GM19452 (cell line): ENCODE measurements at regions not wholly inside any gene's neighbourhood (a gene's known extent, or its start where the extent isn't known, plus 50 kb on each side); places are given as distances from the start of the nearest gene placed in this dataset.

Experiments
- ATAC-seq: cut with Tn5 transposase; IDR thresholded peaks from one replicate; pipeline ENCODE4 v1.9.1; 2021; ENCODE audit not compliant: unreplicated experiment

GRCh38 chr13:22047082-22047784 lies 376.4 kb downstream of the FGF9 start:
- ATAC-seq, result no peak

GRCh38 chr13:22047785-22048104 lies 376.9 kb downstream of the FGF9 start:
- no peak for ATAC-seq

GRCh38 chr13:22049384-22049783 lies 378.5 kb downstream of the FGF9 start:
- ATAC-seq, result no peak

GRCh38 chr13:22050951-22051563 lies 380.2 kb downstream of the FGF9 start:
- no peak for ATAC-seq

- ATAC-seq, result no peak
Measured at GRCh38 chr13:22053053-22053452, 382.2 kb downstream of the FGF9 start.

- ATAC-seq, result no peak
Measured at GRCh38 chr13:22055259-22055658, 384.4 kb downstream of the FGF9 start.

GRCh38 chr13:22060187-22060586 lies 389.3 kb downstream of the FGF9 start:
- ATAC-seq, result no peak

GRCh38 chr13:22061371-22061805 lies 390.5 kb downstream of the FGF9 start:
- ATAC-seq, result peak; percentile 61

GRCh38 chr13:22061806-22062391 lies 391.0 kb downstream of the FGF9 start:
- peak; percentile 84 for ATAC-seq

GRCh38 chr13:22062478-22063205 lies 391.8 kb downstream of the FGF9 start:
- ATAC-seq, result no peak

- ATAC-seq, result no peak
Measured at GRCh38 chr13:22063416-22064124, 392.7 kb downstream of the FGF9 start.

- ATAC-seq, result no peak
Measured at GRCh38 chr13:22064854-22065620, 394.2 kb downstream of the FGF9 start.

GRCh38 chr13:22073718-22074117 lies 402.8 kb downstream of the FGF9 start:
- ATAC-seq, result no peak

- no peak for ATAC-seq
Measured at GRCh38 chr13:22074403-22074802, 403.5 kb downstream of the FGF9 start.

GRCh38 chr13:22076658-22077057 lies 405.8 kb downstream of the FGF9 start:
- no peak for ATAC-seq

GRCh38 chr13:22077205-22077683 lies 406.4 kb downstream of the FGF9 start:
- no peak for ATAC-seq

GRCh38 chr13:22077764-22078163 lies 406.9 kb downstream of the FGF9 start:
- ATAC-seq, result no peak

- no peak for ATAC-seq
Measured at GRCh38 chr13:22079961-22080360, 409.1 kb downstream of the FGF9 start.

GRCh38 chr13:22080832-22081231 lies 410.0 kb downstream of the FGF9 start:
- no peak for ATAC-seq

- ATAC-seq, result no peak
Measured at GRCh38 chr13:22081430-22081829, 410.6 kb downstream of the FGF9 start.
